Effector CD8-positive, alpha-beta T cell (primary cell): ENCODE measurements at regions not wholly inside any gene's neighbourhood (a gene's known extent, or its start where the extent isn't known, plus 50 kb on each side); places are given as distances from the start of the nearest gene placed in this dataset.
"Not testable (repeated sequence)": the region's sequence is repeated elsewhere in the genome, so short reads cannot be mapped to it uniquely, and the experiment has no call there.

Source experiments
- DNase-seq: peaks from one replicate; lab custom pipeline; 2025; lab: John Stamatoyannopoulos, UW

GRCh38 chr6:11452106-11452505, 85.4 kb upstream of the TMEM170B start:
- DNase-seq: not testable (repeated sequence)

- no peak for DNase-seq
These were observed 87.5 kb upstream of the TMEM170B start for GRCh38 chr6:11450037-11450436.

GRCh38 chr6:11449408-11449807, 88.1 kb upstream of the TMEM170B start:
- no peak for DNase-seq

DNA sequence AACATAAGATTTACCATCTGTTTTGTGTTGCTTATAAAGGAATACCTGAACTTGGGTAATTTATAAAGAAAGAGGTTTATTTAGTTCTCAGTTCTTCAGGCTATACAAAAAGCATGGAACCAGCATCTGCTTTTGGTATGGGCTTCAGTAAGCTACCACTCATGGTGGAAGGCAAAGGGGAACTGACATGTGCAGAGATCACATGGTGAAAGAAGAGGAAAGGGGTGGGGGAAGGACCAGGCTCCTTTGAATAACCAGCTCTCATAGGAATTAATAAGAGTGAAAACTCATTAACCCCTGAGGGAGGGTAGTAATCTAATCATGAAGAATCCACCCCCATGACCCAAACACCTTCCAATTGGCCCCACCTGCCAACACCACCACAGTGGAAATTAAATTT, 89.5 kb upstream of the TMEM170B start:
- no peak for DNase-seq

GRCh38 chr6:11447265-11447664, 90.3 kb upstream of the TMEM170B start:
- DNase-seq: no peak

- no peak for DNase-seq
These were observed 92.4 kb upstream of the TMEM170B start for GRCh38 chr6:11445146-11445545.

GRCh38 chr6:11443125-11443524, 94.4 kb upstream of the TMEM170B start:
- DNase-seq: not testable (repeated sequence)

DNA sequence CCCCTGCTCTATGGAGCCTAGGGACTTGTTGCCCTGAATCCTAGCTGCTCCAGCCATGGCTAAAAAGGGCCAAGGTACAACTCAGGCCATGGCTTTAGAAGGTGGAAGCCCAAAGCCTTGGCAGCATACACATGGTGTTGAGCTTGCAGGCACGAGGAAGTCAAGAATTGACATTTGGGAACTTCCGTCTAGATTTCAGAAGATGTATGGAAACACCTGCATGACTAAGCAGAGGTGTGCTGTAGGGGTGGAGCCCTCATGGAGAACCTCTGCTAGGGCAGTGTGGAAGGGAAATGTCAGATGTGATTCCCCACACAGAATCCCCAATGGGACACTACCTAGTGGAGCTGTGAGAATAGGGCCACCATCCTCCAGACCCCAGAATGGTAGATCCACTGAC, 95.1 kb upstream of the TMEM170B start:
- DNase-seq: no peak

GRCh38 chr6:11439876-11440275, 97.7 kb upstream of the TMEM170B start:
- DNase-seq: no peak

- DNase-seq: no peak
These were observed 98.5 kb upstream of the TMEM170B start for GRCh38 chr6:11439017-11439420.

DNA sequence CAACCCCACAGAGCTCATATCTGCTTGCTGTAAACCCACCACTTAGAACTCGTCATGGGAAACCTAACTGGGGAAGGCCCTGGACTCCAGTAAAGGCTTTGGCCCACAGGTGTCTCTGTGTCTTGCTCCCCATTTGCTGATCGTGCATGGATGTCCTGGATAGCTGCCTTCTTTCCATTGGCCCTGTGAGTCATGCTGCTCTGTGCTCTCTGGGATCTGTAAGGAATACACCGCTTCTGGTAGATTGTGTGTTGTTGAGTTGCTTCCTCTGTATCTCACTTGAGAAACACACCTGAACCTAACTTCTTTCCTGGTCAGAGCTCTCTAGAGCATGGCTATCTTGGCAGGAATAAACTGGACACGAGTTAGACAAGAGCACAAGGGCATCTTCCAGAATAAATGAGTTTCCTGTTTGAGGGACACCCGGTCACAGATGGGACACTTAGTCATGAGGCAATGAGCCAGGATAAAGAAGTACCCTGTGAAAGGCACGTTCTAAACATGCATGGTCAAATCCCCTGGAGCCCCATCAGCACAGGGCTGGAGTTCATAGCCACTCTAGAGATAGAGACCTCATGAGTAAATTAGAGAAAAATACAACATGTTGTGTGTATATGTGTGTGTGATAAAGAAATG, 99.6 kb upstream of the TMEM170B start:
- no peak for DNase-seq

- DNase-seq: no peak
These were observed 100.9 kb upstream of the TMEM170B start for GRCh38 chr6:11436508-11437096.

- no peak for DNase-seq
These were observed 102.8 kb upstream of the TMEM170B start for GRCh38 chr6:11434565-11435326.

DNA sequence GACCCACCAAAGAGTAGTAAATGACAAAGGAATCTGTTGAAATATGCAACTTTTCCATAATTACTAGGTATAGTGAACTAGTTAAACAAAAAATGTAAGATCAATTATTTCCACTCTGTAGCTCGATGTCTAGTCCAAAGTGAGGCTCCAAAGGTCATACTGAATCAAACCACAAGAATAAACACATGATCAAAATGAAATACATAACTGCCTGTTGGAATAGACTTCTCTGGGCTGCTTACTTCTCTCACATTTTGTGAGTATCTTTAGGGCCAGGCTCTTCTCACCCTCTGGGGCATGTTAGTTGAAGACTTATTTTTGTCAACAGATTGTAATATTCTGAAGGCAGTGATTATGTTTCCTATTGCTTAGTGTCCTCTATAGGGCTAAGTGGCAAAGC, 103.7 kb upstream of the TMEM170B start:
- DNase-seq: no peak

- DNase-seq: no peak
These were observed 104.7 kb upstream of the TMEM170B start for GRCh38 chr6:11432713-11433450.

GRCh38 chr6:11432091-11432490, 105.5 kb upstream of the TMEM170B start:
- DNase-seq: no peak

DNA sequence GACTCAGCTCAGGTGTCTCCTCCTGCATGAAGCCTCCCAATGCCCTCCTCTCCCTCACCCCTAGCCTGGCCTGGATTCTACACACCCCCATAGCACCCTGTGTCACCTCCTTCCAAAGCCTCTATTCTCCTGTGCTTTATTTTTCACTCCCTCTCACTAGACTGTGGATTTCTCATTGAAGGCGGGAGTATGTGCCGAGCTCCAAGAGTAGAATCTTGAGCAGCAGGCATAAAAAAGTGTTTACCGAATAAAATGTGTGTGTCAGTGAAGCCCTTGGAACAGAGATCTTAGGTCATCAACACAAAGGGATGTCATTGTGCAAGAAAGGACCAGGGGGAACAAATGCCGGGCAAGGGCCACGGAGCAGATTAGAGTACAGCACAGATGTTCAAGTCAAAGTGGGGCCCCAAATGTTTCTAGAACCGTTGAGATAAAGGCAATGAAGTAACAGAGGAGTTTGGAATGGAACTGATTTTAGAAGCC, 106.1 kb upstream of the TMEM170B start:
- DNase-seq: no peak

GRCh38 chr6:11430036-11430435, 107.5 kb upstream of the TMEM170B start:
- DNase-seq: no peak

GRCh38 chr6:11429577-11429976, 108.0 kb upstream of the TMEM170B start:
- no peak for DNase-seq

GRCh38 chr6:11428895-11429294, 108.7 kb upstream of the TMEM170B start:
- no peak for DNase-seq

GRCh38 chr6:11428371-11428770, 109.2 kb upstream of the TMEM170B start:
- no peak for DNase-seq

- DNase-seq: no peak
These were observed 109.8 kb upstream of the TMEM170B start for GRCh38 chr6:11427723-11428245.
